ENCODE measurements at regions not wholly inside any gene's neighbourhood (a gene's known extent, or its start where the extent isn't known, plus 50 kb on each side); places are given as distances from the start of the nearest gene placed in this dataset.

- TF ChIP-seq ATF2 (CRISPR knock-in tag; IDR thresholded peaks at IDR 0.05) (peak; percentile 99), TCF12 (IDR thresholded peaks at IDR 0.05) (no peak), TCF12 (CRISPR knock-in tag; IDR thresholded peaks at IDR 0.05) (peak; percentile 99), PBX3 (CRISPR knock-in tag; IDR thresholded peaks at IDR 0.05; ENCODE audit: borderline replicate concordance) (no peak), CTCF (CRISPR knock-in tag; IDR thresholded peaks at IDR 0.05) (no peak; the same call in 1 of the 2 replicates), HDAC2 (CRISPR knock-in tag; IDR thresholded peaks at IDR 0.05) (peak; percentile 100), ZNF232 (CRISPR knock-in tag; IDR thresholded peaks at IDR 0.05; ENCODE audit: borderline replicate concordance) (no peak), TAF1 (CRISPR knock-in tag; IDR thresholded peaks at IDR 0.05) (peak; percentile 25; the same call in 1 of the 2 replicates), ZBTB10 (CRISPR knock-in tag; IDR thresholded peaks at IDR 0.05; ENCODE audit: borderline replicate concordance) (no peak)
Observed at GRCh38 chr2:18800240-18800971, 211.0 kb upstream of the NT5C1B start.
